ENCODE measurements at regions not wholly inside any gene's neighbourhood (a gene's known extent, or its start where the extent isn't known, plus 50 kb on each side); places are given as distances from the start of the nearest gene placed in this dataset.
"Not testable (repeated sequence)": the region's sequence is repeated elsewhere in the genome, so short reads cannot be mapped to it uniquely, and the experiment has no call there.

- not testable (repeated sequence) for H3K4me3 ChIP-seq (ENCODE audit: low read depth, low read length); H3K9me3 ChIP-seq (ENCODE audit: control insufficient read depth, insufficient read depth, low read length); H3K36me3 ChIP-seq (ENCODE audit: control insufficient read depth, insufficient read depth, low read length); H3K9ac ChIP-seq (ENCODE audit: low read depth, low read length); H3K27me3 ChIP-seq (ENCODE audit: control insufficient read depth, insufficient read depth, low read length); H3K4me1 ChIP-seq (ENCODE audit: control insufficient read depth, insufficient read depth, low read length)
These were observed 223.7 kb upstream of the ANKRD20A1 start for GRCh38 chr9:67635067-67635466.

- H3K9me3 ChIP-seq (ENCODE audit: control insufficient read depth, insufficient read depth, low read length); H3K4me1 ChIP-seq (ENCODE audit: control insufficient read depth, insufficient read depth, low read length); H3K27me3 ChIP-seq (ENCODE audit: control insufficient read depth, insufficient read depth, low read length); H3K36me3 ChIP-seq (ENCODE audit: control insufficient read depth, insufficient read depth, low read length); H3K4me3 ChIP-seq (ENCODE audit: low read depth, low read length); H3K9ac ChIP-seq (ENCODE audit: low read depth, low read length): not testable (repeated sequence)
These were observed 246.8 kb upstream of the ANKRD20A1 start for GRCh38 chr9:67611900-67612299.

GRCh38 chr9:67609872-67610271 lies 248.9 kb upstream of the ANKRD20A1 start:
- not testable (repeated sequence) for H3K4me1 ChIP-seq (ENCODE audit: control insufficient read depth, insufficient read depth, low read length); H3K36me3 ChIP-seq (ENCODE audit: control insufficient read depth, insufficient read depth, low read length); H3K27me3 ChIP-seq (ENCODE audit: control insufficient read depth, insufficient read depth, low read length); H3K9ac ChIP-seq (ENCODE audit: low read depth, low read length); H3K4me3 ChIP-seq (ENCODE audit: low read depth, low read length); H3K9me3 ChIP-seq (ENCODE audit: control insufficient read depth, insufficient read depth, low read length)

- H3K9me3 ChIP-seq (ENCODE audit: control insufficient read depth, insufficient read depth, low read length); H3K4me3 ChIP-seq (ENCODE audit: low read depth, low read length); H3K36me3 ChIP-seq (ENCODE audit: control insufficient read depth, insufficient read depth, low read length); H3K4me1 ChIP-seq (ENCODE audit: control insufficient read depth, insufficient read depth, low read length); H3K27me3 ChIP-seq (ENCODE audit: control insufficient read depth, insufficient read depth, low read length); H3K9ac ChIP-seq (ENCODE audit: low read depth, low read length): not testable (repeated sequence)
These were observed 249.3 kb upstream of the ANKRD20A1 start for GRCh38 chr9:67609435-67609834.

- H3K27me3 ChIP-seq (ENCODE audit: control insufficient read depth, insufficient read depth, low read length); H3K36me3 ChIP-seq (ENCODE audit: control insufficient read depth, insufficient read depth, low read length); H3K4me3 ChIP-seq (ENCODE audit: low read depth, low read length); H3K9me3 ChIP-seq (ENCODE audit: control insufficient read depth, insufficient read depth, low read length); H3K4me1 ChIP-seq (ENCODE audit: control insufficient read depth, insufficient read depth, low read length); H3K9ac ChIP-seq (ENCODE audit: low read depth, low read length): not testable (repeated sequence)
These were observed 253.6 kb upstream of the ANKRD20A1 start for GRCh38 chr9:67605113-67605512.

GRCh38 chr9:67603609-67604008 lies 255.1 kb upstream of the ANKRD20A1 start:
- not testable (repeated sequence) for H3K4me3 ChIP-seq (ENCODE audit: low read depth, low read length); H3K36me3 ChIP-seq (ENCODE audit: control insufficient read depth, insufficient read depth, low read length); H3K4me1 ChIP-seq (ENCODE audit: control insufficient read depth, insufficient read depth, low read length); H3K27me3 ChIP-seq (ENCODE audit: control insufficient read depth, insufficient read depth, low read length); H3K9me3 ChIP-seq (ENCODE audit: control insufficient read depth, insufficient read depth, low read length); H3K9ac ChIP-seq (ENCODE audit: low read depth, low read length)

GRCh38 chr9:67592424-67592823 lies 266.3 kb upstream of the ANKRD20A1 start:
- H3K9me3 ChIP-seq (ENCODE audit: control insufficient read depth, insufficient read depth, low read length); H3K9ac ChIP-seq (ENCODE audit: low read depth, low read length); H3K27me3 ChIP-seq (ENCODE audit: control insufficient read depth, insufficient read depth, low read length); H3K36me3 ChIP-seq (ENCODE audit: control insufficient read depth, insufficient read depth, low read length); H3K4me3 ChIP-seq (ENCODE audit: low read depth, low read length); H3K4me1 ChIP-seq (ENCODE audit: control insufficient read depth, insufficient read depth, low read length): not testable (repeated sequence)

- H3K9ac ChIP-seq (ENCODE audit: low read depth, low read length); H3K4me1 ChIP-seq (ENCODE audit: control insufficient read depth, insufficient read depth, low read length); H3K27me3 ChIP-seq (ENCODE audit: control insufficient read depth, insufficient read depth, low read length); H3K36me3 ChIP-seq (ENCODE audit: control insufficient read depth, insufficient read depth, low read length); H3K9me3 ChIP-seq (ENCODE audit: control insufficient read depth, insufficient read depth, low read length); H3K4me3 ChIP-seq (ENCODE audit: low read depth, low read length): not testable (repeated sequence)
These were observed 302.9 kb upstream of the ANKRD20A1 start for GRCh38 chr9:67555874-67556273.

GRCh38 chr9:67550044-67550443 lies 308.7 kb upstream of the ANKRD20A1 start:
- not testable (repeated sequence) for H3K27me3 ChIP-seq (ENCODE audit: control insufficient read depth, insufficient read depth, low read length); H3K4me3 ChIP-seq (ENCODE audit: low read depth, low read length); H3K9me3 ChIP-seq (ENCODE audit: control insufficient read depth, insufficient read depth, low read length); H3K9ac ChIP-seq (ENCODE audit: low read depth, low read length); H3K36me3 ChIP-seq (ENCODE audit: control insufficient read depth, insufficient read depth, low read length); H3K4me1 ChIP-seq (ENCODE audit: control insufficient read depth, insufficient read depth, low read length)

GRCh38 chr9:67529834-67530233 lies 328.9 kb upstream of the ANKRD20A1 start:
- not testable (repeated sequence) for H3K9me3 ChIP-seq (ENCODE audit: control insufficient read depth, insufficient read depth, low read length); H3K27me3 ChIP-seq (ENCODE audit: control insufficient read depth, insufficient read depth, low read length); H3K9ac ChIP-seq (ENCODE audit: low read depth, low read length); H3K4me1 ChIP-seq (ENCODE audit: control insufficient read depth, insufficient read depth, low read length); H3K4me3 ChIP-seq (ENCODE audit: low read depth, low read length); H3K36me3 ChIP-seq (ENCODE audit: control insufficient read depth, insufficient read depth, low read length)

GRCh38 chr9:67516938-67517337 lies 341.8 kb upstream of the ANKRD20A1 start:
- not testable (repeated sequence) for H3K27me3 ChIP-seq (ENCODE audit: control insufficient read depth, insufficient read depth, low read length); H3K4me1 ChIP-seq (ENCODE audit: control insufficient read depth, insufficient read depth, low read length); H3K36me3 ChIP-seq (ENCODE audit: control insufficient read depth, insufficient read depth, low read length); H3K4me3 ChIP-seq (ENCODE audit: low read depth, low read length); H3K9ac ChIP-seq (ENCODE audit: low read depth, low read length); H3K9me3 ChIP-seq (ENCODE audit: control insufficient read depth, insufficient read depth, low read length)

GRCh38 chr9:67514587-67514986 lies 344.1 kb upstream of the ANKRD20A1 start:
- not testable (repeated sequence) for H3K9ac ChIP-seq (ENCODE audit: low read depth, low read length); H3K4me1 ChIP-seq (ENCODE audit: control insufficient read depth, insufficient read depth, low read length); H3K36me3 ChIP-seq (ENCODE audit: control insufficient read depth, insufficient read depth, low read length); H3K4me3 ChIP-seq (ENCODE audit: low read depth, low read length); H3K27me3 ChIP-seq (ENCODE audit: control insufficient read depth, insufficient read depth, low read length); H3K9me3 ChIP-seq (ENCODE audit: control insufficient read depth, insufficient read depth, low read length)

GRCh38 chr9:67503728-67504369 lies 354.9 kb upstream of the ANKRD20A1 start:
- H3K4me3 ChIP-seq (ENCODE audit: low read depth, low read length); H3K9ac ChIP-seq (ENCODE audit: low read depth, low read length); H3K36me3 ChIP-seq (ENCODE audit: control insufficient read depth, insufficient read depth, low read length); H3K27me3 ChIP-seq (ENCODE audit: control insufficient read depth, insufficient read depth, low read length); H3K4me1 ChIP-seq (ENCODE audit: control insufficient read depth, insufficient read depth, low read length); H3K9me3 ChIP-seq (ENCODE audit: control insufficient read depth, insufficient read depth, low read length): not testable (repeated sequence)
